HCT116 (cell line): ENCODE measurements at regions not wholly inside any gene's neighbourhood (a gene's known extent, or its start where the extent isn't known, plus 50 kb on each side); places are given as distances from the start of the nearest gene placed in this dataset.
"Not testable (repeated sequence)": the region's sequence is repeated elsewhere in the genome, so short reads cannot be mapped to it uniquely, and the experiment has no call there.

Experiments
- ATAC-seq: fragments of 200-7000 bp; cut with Tn5 transposase; 2 replicates; pipeline ENCODE4 v1.9.1; 2020; ENCODE audit warnings: mild to moderate bottlenecking, moderate library complexity
- BruUV-seq: library from RNA; stranded (reverse); fragments of 400-500 nt; replicated peaks from 2 replicates; lab custom pipeline; 2021; lab: Mats Ljungman, UMichigan
- CTCF ChIA-PET: fragments of 300-600 bp; sonication (Branson Sonifier 250); formaldehyde crosslinking; loops from one replicate; lab custom pipeline; 2021; ENCODE audit warnings: antibody characterized with exemption; lab: Charles Lee
- POLR2A ChIA-PET: fragments of 300-600, 350-600 bp; sonication (Branson Sonifier 250); formaldehyde crosslinking; loops from one replicate; lab custom pipeline; 2021; ENCODE audit warnings: antibody characterized with exemption; lab: Charles Lee
- RAD21 ChIA-PET, 2 experiments: fragments of 300-600 bp; sonication (Branson Sonifier 250); formaldehyde crosslinking; loops; one replicate each; lab custom pipeline; 2023; ENCODE audit warnings: low total read pairs in 2 of 2; ENCODE audit not compliant: uncharacterized antibody in 2 of 2, unreplicated experiment in 2 of 2, low non-redundant PET in 1 of 2; lab: Charles Lee
- DNase-seq: peaks from one replicate; pipeline ENCODE4 v3.0.0-alpha.2; 2010; ENCODE audit warnings: low read depth, low spot score
- H2AFZ ChIP-seq: fragments of 200-600 bp; shearing (Covaris generic), sonication (generic); 2 replicates; pipeline ENCODE4 v1.6.1; 2017; ENCODE audit warnings: low read depth, mixed run types, mixed read lengths, antibody characterized with exemption, low read length; ENCODE audit not compliant: poor library complexity, severe bottlenecking
- H3K27ac ChIP-seq: 2 replicates; pipeline ENCODE4 v1.5.1; 2012; ENCODE audit warnings: low read depth, low read length
- H3K27me3 ChIP-seq: fragments of 200-600 bp; sonication (generic); 2 replicates; pipeline ENCODE4 v1.6.1; 2016; ENCODE audit warnings: mixed run types, low read length, mixed read lengths; ENCODE audit not compliant: insufficient read depth
- H3K36me3 ChIP-seq, 2 experiments: fragments of 200-500 bp in 1 of 2; fragments of 200-600 bp in 1 of 2; sonication (Bioruptor generic) in 1 of 2; sonication (generic) in 1 of 2; 2 replicates each; pipeline versions ENCODE4 v1.5.1 to v1.6.1; 2014 to 2016; ENCODE audit warnings: low read length in 2 of 2, inconsistent platforms in 1 of 2, mixed read lengths in 1 of 2, mixed run types in 1 of 2; ENCODE audit not compliant: insufficient read depth in 2 of 2, control insufficient read depth in 1 of 2
- H3K4me1 ChIP-seq, 2 experiments: fragments of 200-600 bp in 1 of 2; sonication (generic) in 1 of 2; 2 replicates each; pipeline versions ENCODE4 v1.5.1 to v1.6.1; 2012 to 2017; ENCODE audit warnings: low read length in 2 of 2, inconsistent platforms in 1 of 2, mild to moderate bottlenecking in 1 of 2, mixed read lengths in 1 of 2, mixed run types in 1 of 2, moderate library complexity in 1 of 2; ENCODE audit not compliant: insufficient read depth in 2 of 2, control insufficient read depth in 1 of 2
- H3K4me2 ChIP-seq: fragments of 200-600 bp; sonication (generic); 2 replicates; pipeline ENCODE4 v1.6.1; 2017; ENCODE audit warnings: mixed run types, low read length, mixed read lengths
- H3K4me3 ChIP-seq, 2 experiments: fragments of 200-600 bp in 1 of 2; sonication (generic) in 1 of 2; replicated peaks in 1 of 2; 2 replicates each; pipeline ENCODE4 v1.5.1; 2011 to 2016; ENCODE audit warnings: low read length in 2 of 2, control low read depth in 1 of 2, low read depth in 1 of 2, mild to moderate bottlenecking in 1 of 2, mixed read lengths in 1 of 2, mixed run types in 1 of 2
- H3K79me2 ChIP-seq: fragments of 200-600 bp; sonication (generic); 2 replicates; pipeline ENCODE4 v1.6.1; 2017; ENCODE audit warnings: mild to moderate bottlenecking, mixed run types, low read length, moderate library complexity, mixed read lengths; ENCODE audit not compliant: insufficient read depth
- H3K9ac ChIP-seq: fragments of 200-600 bp; sonication (generic); 2 replicates; pipeline ENCODE4 v1.6.1; 2016; ENCODE audit warnings: low read length, mixed read lengths
- H3K9me2 ChIP-seq: fragments of 200-600 bp; sonication (generic), shearing (Covaris generic); 2 replicates; pipeline ENCODE4 v1.6.1; 2017; ENCODE audit warnings: mixed run types, mild to moderate bottlenecking, moderate library complexity; ENCODE audit not compliant: insufficient read depth
- H3K9me3 ChIP-seq, 2 experiments: fragments of 200-500 bp in 1 of 2; fragments of 200-600 bp in 1 of 2; sonication (Bioruptor generic) in 1 of 2; sonication (generic) in 1 of 2; 2 replicates each; pipeline ENCODE4 v1.6.1; 2014 to 2017; ENCODE audit warnings: low read length in 2 of 2, mixed read lengths in 2 of 2, inconsistent platforms in 1 of 2, low read depth in 1 of 2, mild to moderate bottlenecking in 1 of 2, mixed run types in 1 of 2, moderate library complexity in 1 of 2; ENCODE audit not compliant: control insufficient read depth in 1 of 2, insufficient read depth in 1 of 2
- H4K20me1 ChIP-seq: fragments of 200-600 bp; sonication (generic), shearing (Covaris generic); 2 replicates; pipeline ENCODE4 v1.6.1; 2017; ENCODE audit warnings: mixed run types, mild to moderate bottlenecking, moderate library complexity; ENCODE audit not compliant: insufficient read depth
- ATF3 ChIP-seq: IDR thresholded peaks from 2 replicates; pipeline ENCODE4 v1.6.1; 2012
- CBX3 ChIP-seq: IDR thresholded peaks from 2 replicates; pipeline ENCODE4 v1.6.1; 2012; ENCODE audit warnings: low read depth
- CEBPB ChIP-seq: IDR thresholded peaks from 2 replicates; pipeline ENCODE4 v1.6.1; 2012; ENCODE audit warnings: low read depth
- EGR1 ChIP-seq: IDR thresholded peaks from 2 replicates; pipeline ENCODE4 v1.6.1; 2012; ENCODE audit warnings: low read depth
- EZH2 ChIP-seq: fragments of 200-600 bp; sonication (generic); IDR thresholded peaks from 2 replicates; pipeline ENCODE4 v1.6.1; 2017; ENCODE audit warnings: antibody characterized with exemption, mixed run types
- FOSL1 ChIP-seq: IDR thresholded peaks from 2 replicates; pipeline ENCODE4 v1.6.1; 2012; ENCODE audit warnings: low read depth
- POLR2AphosphoS5 ChIP-seq: IDR thresholded peaks from 2 replicates; pipeline ENCODE4 v1.6.1; 2011; ENCODE audit warnings: mild to moderate bottlenecking, low read depth, low read length, moderate library complexity
- RAD21 ChIP-seq: IDR thresholded peaks from 2 replicates; pipeline ENCODE4 v1.6.1; 2012; ENCODE audit warnings: low read depth, mild to moderate bottlenecking
- SIN3A ChIP-seq: IDR thresholded peaks from 2 replicates; pipeline ENCODE4 v1.6.1; 2012; ENCODE audit warnings: low read depth
- SP1 ChIP-seq: IDR thresholded peaks from 2 replicates; pipeline ENCODE4 v1.6.1; 2012; ENCODE audit warnings: low read depth
- TCF7L2 ChIP-seq: IDR thresholded peaks from 2 replicates; pipeline ENCODE4 v1.7.0; 2011; ENCODE audit warnings: borderline replicate concordance, inconsistent platforms; ENCODE audit not compliant: insufficient read depth, insufficient read length; ENCODE audit errors: extremely low read depth
- YY1 ChIP-seq: IDR thresholded peaks from 2 replicates; pipeline ENCODE4 v1.6.1; 2011; ENCODE audit warnings: low read length, low read depth, moderate library complexity, mild to moderate bottlenecking; ENCODE audit not compliant: insufficient replicate concordance; ENCODE audit errors: extremely low read depth
- ZFX ChIP-seq: fragments of 450-650 bp; IDR thresholded peaks from 2 replicates; pipeline ENCODE4 v1.6.1; 2017
- ZNF274 ChIP-seq: fragments of 200-500 bp; sonication (Bioruptor generic); IDR thresholded peaks from 2 replicates; pipeline ENCODE4 v1.6.1; 2014; ENCODE audit warnings: mild to moderate bottlenecking, low read depth, low read length, inconsistent platforms
- intact Hi-C: fragments of 100-400 bp; cut with micrococcal nuclease; formaldehyde crosslinking; loops from 2 replicates; pipeline ENCODE4 v1.10.0; 2022

GRCh38 chr7:19954166-19954565 is 180.7 kb upstream of the TMEM196 start:
- H3K27ac ChIP-seq, H3K27me3 ChIP-seq, DNase-seq, ATAC-seq, CTCF ChIA-PET, RAD21 ChIA-PET, H3K9ac ChIP-seq, H3K4me3 ChIP-seq, H3K4me2 ChIP-seq, H2AFZ ChIP-seq, BruUV-seq, H4K20me1 ChIP-seq, H3K79me2 ChIP-seq, H3K9me2 ChIP-seq, intact Hi-C loops, POLR2A ChIA-PET: not testable (repeated sequence)
- Histone ChIP-seq H3K36me3 (peaks cover 0 to 11% of the 10 kb centered on the region in 2 experiments; a peak in 2 of 4 replicates), H3K4me1 (peaks cover 13 to 17% of the 10 kb centered on the region in 2 experiments), H3K9me3 (peaks cover 0 to 10% of the 10 kb centered on the region in 2 experiments; a peak in 1 of 4 replicates)

GRCh38 chr7:19953411-19953810 is 180.0 kb upstream of the TMEM196 start:
- intact Hi-C loops, RAD21 ChIA-PET, H4K20me1 ChIP-seq, H3K27ac ChIP-seq, H3K4me3 ChIP-seq, H3K4me2 ChIP-seq, ATAC-seq, H3K9ac ChIP-seq, H3K4me1 ChIP-seq, BruUV-seq, H3K79me2 ChIP-seq, H3K9me2 ChIP-seq, H2AFZ ChIP-seq, DNase-seq, H3K27me3 ChIP-seq, POLR2A ChIA-PET: not testable (repeated sequence)
- CTCF ChIA-PET, result interaction anchor here (0.9 kb wide), 1 partner anchor 9 kb away, joined by 3 read pairs; no protein-coding TSS in a partner anchor
- H3K36me3 ChIP-seq, result peaks cover 0 to 11% of the 10 kb centered on the region in 2 experiments; a peak in 2 of 4 replicates
- peaks cover 0 to 10% of the 10 kb centered on the region in 2 experiments; a peak in 1 of 4 replicates for H3K9me3 ChIP-seq

GRCh38 chr7:19948160-19948559 is 174.7 kb upstream of the TMEM196 start:
- no peak overlapping the region for H3K4me3 ChIP-seq
- no peaks in the 10 kb centered on the region; a peak in 1 of 4 replicates for H3K9me3 ChIP-seq
- ChIA-PET POLR2A (no interaction called here), CTCF (no interaction called here), RAD21 (no interaction called here)
- peaks cover 10 to 16% of the 10 kb centered on the region in 2 experiments for H3K4me1 ChIP-seq
- no peaks in the 10 kb centered on the region for H3K36me3 ChIP-seq
- BruUV-seq, result no TSS peak
- H3K9me2 ChIP-seq, result no peaks in the 10 kb centered on the region
- no peak overlapping the region for H3K9ac ChIP-seq
- DNase-seq (no peak), ATAC-seq (no peak)
- no peaks in the 10 kb centered on the region for H4K20me1 ChIP-seq
- intact Hi-C loops, result no loop called here
- no peak overlapping the region for H3K27ac ChIP-seq
- H3K4me2 ChIP-seq, result no peak overlapping the region
- no peaks in the 10 kb centered on the region for H3K79me2 ChIP-seq
- H2AFZ ChIP-seq, result no peak overlapping the region
- no peaks in the 10 kb centered on the region for H3K27me3 ChIP-seq
- TF ChIP-seq FOSL1 (no peak), ZNF274 (no peak), YY1 (no peak), SIN3A (no peak), ZFX (no peak), CEBPB (no peak), TCF7L2 (no peak), RAD21 (no peak), ATF3 (no peak), EGR1 (no peak), POLR2AphosphoS5 (no peak), SP1 (no peak), EZH2 (no peak), CBX3 (no peak)
